ENCODE measurements at regions not wholly inside any gene's neighbourhood (a gene's known extent, or its start where the extent isn't known, plus 50 kb on each side); places are given as distances from the start of the nearest gene placed in this dataset.

- TF ChIP-seq, protein P1, sequence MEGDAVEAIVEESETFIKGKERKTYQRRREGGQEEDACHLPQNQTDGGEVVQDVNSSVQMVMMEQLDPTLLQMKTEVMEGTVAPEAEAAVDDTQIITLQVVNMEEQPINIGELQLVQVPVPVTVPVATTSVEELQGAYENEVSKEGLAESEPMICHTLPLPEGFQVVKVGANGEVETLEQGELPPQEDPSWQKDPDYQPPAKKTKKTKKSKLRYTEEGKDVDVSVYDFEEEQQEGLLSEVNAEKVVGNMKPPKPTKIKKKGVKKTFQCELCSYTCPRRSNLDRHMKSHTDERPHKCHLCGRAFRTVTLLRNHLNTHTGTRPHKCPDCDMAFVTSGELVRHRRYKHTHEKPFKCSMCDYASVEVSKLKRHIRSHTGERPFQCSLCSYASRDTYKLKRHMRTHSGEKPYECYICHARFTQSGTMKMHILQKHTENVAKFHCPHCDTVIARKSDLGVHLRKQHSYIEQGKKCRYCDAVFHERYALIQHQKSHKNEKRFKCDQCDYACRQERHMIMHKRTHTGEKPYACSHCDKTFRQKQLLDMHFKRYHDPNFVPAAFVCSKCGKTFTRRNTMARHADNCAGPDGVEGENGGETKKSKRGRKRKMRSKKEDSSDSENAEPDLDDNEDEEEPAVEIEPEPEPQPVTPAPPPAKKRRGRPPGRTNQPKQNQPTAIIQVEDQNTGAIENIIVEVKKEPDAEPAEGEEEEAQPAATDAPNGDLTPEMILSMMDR (IDR thresholded peaks at IDR 0.05), result no peak
- no peak for TF ChIP-seq POLR2A (IDR thresholded peaks at IDR 0.05)
Measured at GRCh38 chr2:157181234-157181633, 76.3 kb upstream of the GALNT5 start.

Measured in heart left ventricle (tissue), 13 donors.